Panc1 (cell line): ENCODE measurements at regions not wholly inside any gene's neighbourhood (a gene's known extent, or its start where the extent isn't known, plus 50 kb on each side); places are given as distances from the start of the nearest gene placed in this dataset.

Source experiments
- CTCF ChIP-seq: fragments of 450-650 bp; IDR thresholded peaks from 2 replicates; pipeline ENCODE4 v1.5.1; 2017; ENCODE audit warnings: mild to moderate bottlenecking
- POLR2AphosphoS5 ChIP-seq: IDR thresholded peaks from 2 replicates; pipeline ENCODE4 v1.6.1; 2012; ENCODE audit warnings: mild to moderate bottlenecking, low read depth, low read length, moderate library complexity
- REST ChIP-seq, 2 experiments: IDR thresholded peaks; 2 replicates each; pipeline ENCODE4 v1.6.1; 2011 to 2012; ENCODE audit warnings: low read depth in 2 of 2, control low read depth in 1 of 2, low read length in 1 of 2, mild to moderate bottlenecking in 1 of 2, moderate library complexity in 1 of 2; ENCODE audit not compliant: insufficient read depth in 1 of 2

GRCh38 chr13:54928071-54928470, 1899.5 kb downstream of the OLFM4 start:
- TF ChIP-seq CTCF = no peak
- TF ChIP-seq REST (IDR thresholded peaks at IDR 0.05; ENCODE audit: insufficient read depth in 1 of 2, low read depth in 2 of 2, low read length in 1 of 2) = no peak
- TF ChIP-seq POLR2AphosphoS5 = no peak
